ENCODE measurements at regions not wholly inside any gene's neighbourhood (a gene's known extent, or its start where the extent isn't known, plus 50 kb on each side); places are given as distances from the start of the nearest gene placed in this dataset.

- no peak for DNase-seq
These were observed 77.0 kb upstream of the SEMA6A start for GRCh38 chr5:116651653-116652052.

GRCh38 chr5:116650964-116651363 lies 76.3 kb upstream of the SEMA6A start:
- DNase-seq, result no peak

- DNase-seq, result no peak
These were observed 75.9 kb upstream of the SEMA6A start for GRCh38 chr5:116650544-116650943.

- DNase-seq, result no peak
These were observed 72.1 kb upstream of the SEMA6A start for GRCh38 chr5:116646611-116647289.

- no peak for DNase-seq
These were observed 71.0 kb upstream of the SEMA6A start for GRCh38 chr5:116645627-116646026.

GRCh38 chr5:116640236-116640635 lies 65.6 kb upstream of the SEMA6A start:
- DNase-seq, result no peak

GRCh38 chr5:116637149-116637740 lies 62.6 kb upstream of the SEMA6A start:
- DNase-seq, result no peak

GRCh38 chr5:116632890-116633289 lies 58.3 kb upstream of the SEMA6A start:
- no peak for DNase-seq

- no peak for DNase-seq
These were observed 56.5 kb upstream of the SEMA6A start for GRCh38 chr5:116631147-116631546.

GRCh38 chr5:116629168-116629567 lies 54.5 kb upstream of the SEMA6A start:
- no peak for DNase-seq

- DNase-seq, result no peak
These were observed 52.5 kb upstream of the SEMA6A start for GRCh38 chr5:116626945-116627679.

- peak; percentile 79 for DNase-seq
These were observed 51.7 kb upstream of the SEMA6A start for GRCh38 chr5:116626272-116626723.

All from NCI-H1105 treated with DMSO at 0.1 percent for 48 hours (cell line).